HG03060 (cell line): ENCODE measurements at regions not wholly inside any gene's neighbourhood (a gene's known extent, or its start where the extent isn't known, plus 50 kb on each side); places are given as distances from the start of the nearest gene placed in this dataset.
"Not testable (repeated sequence)": the region's sequence is repeated elsewhere in the genome, so short reads cannot be mapped to it uniquely, and the experiment has no call there.

ENCODE experiments used
- ATAC-seq: cut with Tn5 transposase; IDR thresholded peaks from one replicate; pipeline ENCODE4 v1.9.1; 2021; ENCODE audit warnings: low read depth, moderate number of reproducible peaks; ENCODE audit not compliant: unreplicated experiment

DNA sequence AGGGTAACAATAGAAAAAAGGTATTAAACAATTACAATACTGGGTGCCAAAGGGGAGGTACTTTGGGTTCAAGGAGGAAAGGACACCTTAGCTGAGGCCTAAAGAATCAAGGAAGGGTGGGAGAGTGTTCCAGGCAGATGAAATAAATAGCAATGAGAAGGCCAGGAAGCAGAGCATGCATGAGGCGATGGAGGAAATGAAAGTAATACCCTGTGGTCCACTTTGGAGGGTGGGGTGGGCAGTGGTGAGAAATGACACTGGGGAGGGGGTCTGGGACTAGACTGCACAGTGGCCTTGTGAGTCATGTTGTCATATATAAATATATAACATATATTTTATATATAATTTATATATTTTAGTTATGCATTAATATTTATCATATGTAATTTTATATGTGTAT, 55.9 kb downstream of the BHLHE40 start:
- no peak for ATAC-seq

DNA sequence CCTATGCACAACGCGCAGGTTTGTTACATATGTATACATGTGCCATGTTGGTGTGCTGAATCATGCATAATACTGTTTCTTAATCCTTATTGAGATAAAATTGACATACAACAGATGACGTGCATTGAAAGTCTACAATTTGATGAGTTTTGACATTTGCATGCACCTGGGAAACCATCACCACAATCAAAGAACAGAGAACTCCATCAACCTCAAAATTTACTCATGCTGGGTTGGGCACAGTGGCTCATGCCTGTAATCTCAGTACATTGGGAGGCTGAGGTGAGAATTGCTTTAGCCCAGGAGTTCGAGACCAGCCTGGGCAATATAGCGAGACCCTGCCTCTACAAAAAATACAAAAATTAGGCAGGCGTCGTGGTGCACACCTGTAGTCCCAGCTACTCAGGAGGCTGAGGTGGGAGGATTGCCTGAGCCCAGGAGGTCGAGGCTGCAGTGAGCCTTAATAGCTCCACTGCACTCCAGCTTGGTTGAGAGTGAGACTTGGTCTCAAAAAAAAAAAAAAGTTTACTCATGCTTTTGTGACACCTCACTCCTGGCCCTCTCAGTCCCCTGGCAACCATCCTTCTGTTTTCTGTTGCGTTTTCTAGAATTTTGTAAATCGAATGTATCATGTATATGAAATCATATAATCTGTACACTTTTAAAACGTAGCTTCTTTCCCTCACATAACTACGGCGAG, 56.6 kb downstream of the BHLHE40 start:
- no peak for ATAC-seq

DNA sequence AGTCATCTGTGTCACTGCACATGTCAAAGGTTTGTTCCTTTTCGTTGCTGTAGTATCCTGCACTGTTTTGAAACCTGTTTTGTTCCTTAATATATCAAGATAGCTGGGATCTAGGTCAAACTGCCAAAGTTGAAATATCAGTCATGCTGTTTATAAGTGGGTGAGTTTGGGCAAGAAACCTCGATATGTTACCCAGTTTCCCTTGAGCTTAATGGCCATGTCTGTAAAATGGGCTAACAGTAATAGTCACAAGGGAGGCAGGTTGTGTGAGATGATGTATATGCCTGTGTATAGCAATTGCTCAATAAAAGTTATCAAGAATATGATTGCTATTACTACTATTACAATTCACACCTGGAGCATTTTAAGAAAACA, 57.1 kb downstream of the BHLHE40 start:
- no peak for ATAC-seq

DNA sequence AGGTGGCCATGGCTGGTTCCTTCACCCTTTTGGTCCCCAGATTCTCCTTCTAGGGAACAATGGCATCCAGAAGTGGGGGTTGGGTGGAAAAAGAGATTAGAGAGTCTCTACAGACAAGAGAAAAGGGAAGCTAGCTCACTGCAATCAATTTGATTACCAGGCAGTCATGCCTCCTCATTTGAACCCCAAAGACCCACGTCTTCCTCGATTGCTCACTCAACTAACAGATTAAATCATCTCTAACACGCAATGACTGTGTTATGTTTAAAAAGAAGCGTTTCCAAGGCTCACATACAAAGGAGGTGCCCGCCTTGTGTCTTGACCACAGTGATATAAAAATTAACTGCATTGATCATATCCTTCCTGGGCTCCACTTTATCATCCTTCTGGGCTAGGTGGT, 57.6 kb downstream of the BHLHE40 start:
- no peak for ATAC-seq

DNA sequence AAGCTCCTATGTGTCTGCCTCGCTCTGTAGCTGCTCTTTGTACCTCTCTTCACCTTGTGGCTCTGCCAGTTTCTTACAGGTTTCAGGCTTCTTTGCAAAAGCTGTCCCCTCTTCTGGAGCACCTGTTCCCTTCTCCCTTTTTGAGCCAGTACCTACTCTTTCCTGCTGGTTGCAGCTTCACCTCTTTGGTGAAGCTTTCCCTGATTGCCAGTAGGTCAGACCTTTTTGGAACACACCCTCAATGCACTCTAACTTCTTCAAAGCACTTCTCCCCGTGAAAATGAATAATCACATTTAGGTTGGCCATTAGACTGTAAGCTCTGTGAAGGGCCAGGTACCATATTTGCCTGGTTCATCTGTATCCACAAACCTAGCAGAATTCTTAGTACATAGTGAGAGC, 60.3 kb downstream of the BHLHE40 start:
- ATAC-seq = no peak

DNA sequence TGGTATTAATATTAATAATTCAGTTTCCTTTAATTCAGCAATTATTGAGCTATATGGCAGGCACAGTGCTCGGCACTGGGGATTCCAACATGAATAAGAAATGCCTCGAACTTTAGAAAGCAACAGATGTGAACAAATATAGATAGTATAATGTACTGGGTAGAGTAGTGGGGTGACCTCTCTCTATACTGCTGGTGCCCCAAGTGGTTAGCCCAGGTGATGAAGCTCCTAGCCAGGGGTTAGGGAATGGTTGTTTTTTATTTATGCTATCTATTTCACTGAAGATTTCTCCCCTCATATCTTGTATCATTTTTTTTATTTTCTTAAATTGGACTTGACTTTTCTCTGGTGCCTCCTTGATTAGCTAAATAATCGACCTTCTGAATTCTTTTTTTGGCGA, 62.1 kb downstream of the BHLHE40 start:
- ATAC-seq = no peak

DNA sequence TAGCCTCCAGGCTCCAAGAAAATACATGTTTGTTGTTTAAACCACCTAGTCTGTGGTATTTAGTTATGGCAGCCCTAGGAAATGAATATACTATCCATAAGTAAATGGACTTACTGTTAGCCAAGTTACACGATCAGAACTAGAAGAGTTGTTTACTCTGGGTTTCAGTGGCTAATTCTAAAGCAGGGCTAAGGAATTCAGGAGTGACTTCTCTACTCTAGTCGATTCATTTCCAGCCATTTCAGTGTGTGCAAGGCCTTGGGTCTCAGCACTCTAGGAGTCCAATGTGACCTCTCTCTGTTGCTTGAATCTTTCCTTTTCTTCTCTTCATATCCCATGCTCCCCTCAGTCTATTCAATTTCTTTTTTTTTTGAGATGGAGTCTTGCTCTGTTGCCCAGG, 66.7 kb downstream of the BHLHE40 start:
- no peak for ATAC-seq

DNA sequence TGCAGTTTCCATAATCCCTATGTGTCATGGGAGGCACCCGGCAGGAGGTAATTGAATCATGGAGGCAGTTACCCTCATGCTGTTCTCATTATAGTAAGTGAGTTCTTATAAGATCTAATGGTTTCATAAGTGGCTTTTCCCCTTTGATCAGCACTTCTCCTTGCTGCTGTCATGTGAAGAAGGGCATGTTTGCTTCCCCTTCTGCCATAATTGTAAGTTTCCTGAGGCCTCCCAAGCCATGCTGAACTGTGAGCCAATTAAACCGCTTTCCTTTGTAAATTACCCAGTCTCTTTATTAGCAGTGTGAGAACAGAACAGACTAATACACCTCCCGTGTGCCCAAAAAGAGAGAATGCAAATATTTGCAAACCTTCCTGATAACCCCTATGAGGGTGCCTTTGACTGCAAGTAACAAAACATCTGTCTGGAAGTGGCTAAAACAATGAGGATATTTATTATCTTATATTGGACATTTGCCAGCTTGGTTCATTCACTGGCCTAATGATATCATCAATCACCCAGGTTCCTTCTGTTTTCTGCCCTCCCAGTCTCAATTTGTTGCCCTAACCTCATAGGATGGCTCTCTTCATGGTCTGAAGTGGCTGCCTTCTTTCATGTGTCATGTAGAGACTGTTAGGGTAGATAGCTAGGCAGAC, 68.7 kb downstream of the BHLHE40 start:
- no peak for ATAC-seq

DNA sequence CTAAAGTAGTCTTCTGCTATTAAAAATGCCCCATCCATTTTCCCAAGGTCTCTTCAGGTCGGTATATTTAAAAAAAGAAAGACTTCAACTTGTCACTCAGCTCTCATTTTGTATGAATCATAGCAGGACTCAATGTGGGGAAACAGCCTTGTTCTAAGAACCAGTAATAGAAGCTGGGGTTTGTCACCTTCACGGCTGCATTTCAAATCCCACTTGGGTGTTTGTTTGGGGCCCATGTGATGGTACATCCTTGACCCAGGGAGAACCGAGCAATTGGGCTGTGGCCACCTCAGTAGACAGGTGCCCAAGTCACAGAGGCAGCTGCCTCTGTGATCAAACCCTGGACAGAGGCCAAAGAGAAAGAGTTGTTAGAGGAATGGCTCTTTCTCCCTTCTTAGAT, 70.3 kb upstream of the ARL8B start:
- ATAC-seq = no peak

DNA sequence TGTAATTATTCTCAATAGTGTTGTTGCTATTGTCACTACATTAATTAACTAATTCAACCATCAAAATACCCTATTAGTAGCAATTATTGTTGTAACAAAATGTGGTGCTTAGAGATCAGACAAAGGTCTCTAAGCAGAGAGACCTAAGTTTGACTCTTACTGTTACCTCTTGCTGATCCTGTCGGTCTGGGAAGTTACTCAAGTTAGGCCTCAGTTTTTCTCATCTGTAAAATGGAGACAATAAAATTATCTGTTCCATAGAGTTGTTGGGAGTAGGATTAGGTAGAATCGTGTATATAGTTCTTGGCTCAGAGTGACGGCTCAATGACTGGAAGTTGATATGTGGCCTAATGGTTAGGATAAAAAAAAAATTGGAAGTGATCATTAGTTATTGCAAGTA, 69.8 kb upstream of the ARL8B start:
- no peak for ATAC-seq

DNA sequence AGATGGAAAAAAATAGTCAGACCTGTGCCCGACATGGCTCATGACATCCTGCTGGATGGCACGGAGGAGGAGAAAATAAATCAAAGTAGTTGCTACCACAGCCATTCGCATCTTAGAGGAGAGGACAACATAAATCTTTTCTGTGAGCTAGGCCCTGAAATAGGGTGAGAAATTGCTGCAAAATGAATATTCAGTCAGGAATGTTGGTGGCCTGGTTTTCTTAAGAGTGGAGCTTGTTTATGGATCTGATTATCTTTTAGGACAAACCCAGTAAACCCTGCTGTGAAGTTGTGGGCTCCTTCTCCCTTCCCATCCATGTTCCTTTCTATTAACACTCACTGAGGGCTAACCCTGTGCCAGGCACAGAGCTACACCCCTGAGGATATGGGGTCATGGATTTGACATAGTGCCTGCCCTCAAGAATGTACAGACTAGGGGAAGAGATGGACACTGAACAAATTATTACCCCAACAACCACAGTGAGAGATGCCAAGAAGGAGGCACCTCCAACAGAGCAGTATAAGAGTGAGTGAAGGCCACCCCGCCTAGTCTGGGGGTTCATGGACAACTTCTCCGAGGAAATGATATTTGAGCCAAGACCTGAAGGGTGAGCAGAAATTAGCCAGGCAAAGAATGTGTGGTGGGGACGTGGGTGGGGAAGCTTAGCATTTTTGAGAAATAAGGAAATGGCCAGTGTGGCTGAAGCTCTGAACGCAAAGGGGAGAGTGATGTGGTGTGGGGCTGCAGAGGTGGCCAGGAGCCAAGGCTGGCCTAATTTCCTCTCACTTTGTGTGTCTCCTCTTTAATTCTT, 68.9 kb upstream of the ARL8B start:
- ATAC-seq = no peak

DNA sequence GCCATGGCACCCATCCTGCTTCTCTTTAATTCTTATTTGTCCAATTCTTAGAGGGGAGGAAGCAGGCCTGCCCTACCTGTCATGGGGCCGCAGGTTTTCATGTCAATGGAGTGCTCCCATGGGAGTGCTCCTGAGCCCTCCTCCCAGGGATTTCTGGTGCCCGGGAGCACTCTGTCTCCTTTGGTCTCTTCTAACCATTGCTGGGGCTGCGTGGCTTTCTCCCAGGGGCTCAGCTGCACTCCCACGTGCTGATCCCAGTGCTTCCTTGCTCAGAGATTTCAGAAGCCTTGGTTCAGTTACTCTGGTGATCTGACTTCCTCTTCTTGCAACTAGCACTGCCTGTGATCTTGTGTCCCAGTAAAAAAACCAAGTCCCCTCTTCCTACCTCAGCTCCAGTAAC, 68.0 kb upstream of the ARL8B start:
- ATAC-seq = no peak

DNA sequence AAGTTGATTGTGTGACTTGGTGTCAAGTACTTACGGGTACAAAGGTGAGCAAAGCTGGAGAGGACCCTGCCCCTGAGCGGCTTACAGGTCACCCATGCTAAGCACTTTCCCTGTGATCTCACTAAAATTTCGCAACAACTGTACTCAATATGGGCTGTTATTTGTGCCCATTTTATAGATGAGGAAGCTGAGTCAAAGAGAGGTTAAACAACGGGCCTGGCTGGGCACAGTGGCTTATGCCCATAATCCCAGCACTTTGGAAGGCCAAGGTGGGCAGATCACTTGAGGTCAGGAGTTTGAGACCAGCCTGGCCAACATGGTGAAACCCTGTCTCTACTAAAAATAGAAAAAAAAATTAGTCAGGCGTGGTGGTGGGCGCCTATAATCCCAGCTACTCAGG, 67.5 kb upstream of the ARL8B start:
- ATAC-seq = not testable (repeated sequence)

DNA sequence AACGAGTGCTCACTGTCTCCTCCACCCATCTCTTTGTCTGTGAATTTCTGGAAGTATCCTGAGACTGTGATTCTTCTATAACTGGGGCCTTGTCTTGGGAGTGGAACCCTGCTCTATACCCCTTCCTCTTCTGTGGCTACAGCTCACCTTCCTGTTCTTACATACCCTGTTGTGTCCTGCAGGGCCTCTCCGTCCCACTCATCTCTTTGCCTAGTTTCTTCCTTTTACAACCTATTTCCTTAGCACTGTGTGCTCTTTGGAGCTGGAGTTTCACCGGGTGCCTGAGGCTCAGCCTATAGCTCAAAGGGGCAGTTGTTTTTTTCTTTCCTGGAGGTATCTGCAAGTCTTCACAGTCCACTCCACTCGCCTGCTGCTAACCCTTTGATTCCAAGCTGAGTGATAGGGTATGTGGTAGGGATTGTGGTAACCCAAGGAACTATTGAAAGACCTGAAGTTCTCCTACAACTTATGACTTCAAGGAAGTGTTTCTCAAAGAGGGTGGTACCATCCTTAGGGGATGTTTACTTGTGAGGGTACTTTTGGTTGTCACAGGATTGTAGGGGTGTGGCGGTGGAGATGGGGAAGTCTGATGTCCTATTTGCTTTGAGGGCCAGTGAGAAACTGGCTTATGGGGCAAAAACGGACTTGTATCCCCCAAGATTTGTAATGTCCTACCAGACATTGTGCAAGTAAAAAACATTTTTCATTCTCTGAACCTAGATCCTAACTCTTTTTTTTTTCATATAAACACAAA, 66.6 kb upstream of the ARL8B start:
- no peak for ATAC-seq

DNA sequence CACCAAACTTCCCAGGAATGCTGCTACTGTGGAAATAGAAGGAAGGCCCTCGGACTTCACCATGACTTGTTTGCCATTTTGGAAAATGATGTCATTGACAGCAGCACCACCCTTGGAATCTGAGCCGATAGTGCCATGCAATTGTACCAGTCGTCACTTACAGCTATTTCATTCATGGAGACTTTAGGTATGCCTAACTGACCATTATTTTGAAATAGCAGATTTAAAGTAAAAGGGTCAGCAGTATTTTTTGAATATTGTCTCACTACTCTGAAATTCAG, 66.0 kb upstream of the ARL8B start:
- ATAC-seq = no peak

DNA sequence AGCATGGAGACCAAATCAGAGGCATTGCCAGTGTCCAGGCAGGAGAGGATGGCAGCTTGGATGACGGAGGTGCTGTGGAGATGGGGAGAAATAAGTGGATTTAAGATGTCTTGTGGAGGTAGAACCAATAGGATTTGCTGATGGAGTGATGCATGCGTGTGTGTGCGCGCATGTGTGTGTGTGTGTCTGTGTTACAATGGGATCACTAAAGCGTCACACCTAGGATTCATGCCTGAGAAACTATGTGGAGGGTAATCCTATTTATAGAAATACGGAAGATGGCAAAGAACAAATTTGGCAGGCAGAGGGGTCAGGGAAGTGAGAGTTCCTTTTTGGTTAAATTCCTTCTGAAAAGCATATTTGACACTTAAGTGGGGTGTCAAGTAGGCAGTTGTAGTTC, 64.8 kb upstream of the ARL8B start:
- ATAC-seq = no peak

DNA sequence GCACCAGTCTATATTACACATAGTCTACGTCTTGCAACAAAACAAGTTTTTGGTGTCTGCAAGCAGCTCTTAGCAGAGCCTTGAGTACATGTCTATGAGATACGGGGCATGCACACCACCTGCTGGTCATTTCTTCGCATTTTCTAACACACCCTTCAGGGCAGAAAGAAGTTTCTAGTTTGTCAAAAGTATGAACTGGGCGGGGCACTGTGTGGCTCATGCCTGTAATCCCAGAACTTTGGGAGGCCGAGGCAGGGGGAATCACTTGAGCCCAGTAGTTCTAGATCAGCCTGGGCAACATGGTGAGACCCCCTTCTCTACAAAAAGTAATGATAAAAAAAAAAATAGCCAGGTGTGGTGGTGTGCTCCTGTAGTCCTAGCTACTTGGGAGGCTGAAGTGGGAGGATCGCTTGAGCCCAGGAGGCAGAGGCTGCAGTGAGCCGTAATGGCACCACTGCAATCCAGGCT, 64.2 kb upstream of the ARL8B start:
- peak; percentile 90 for ATAC-seq

DNA sequence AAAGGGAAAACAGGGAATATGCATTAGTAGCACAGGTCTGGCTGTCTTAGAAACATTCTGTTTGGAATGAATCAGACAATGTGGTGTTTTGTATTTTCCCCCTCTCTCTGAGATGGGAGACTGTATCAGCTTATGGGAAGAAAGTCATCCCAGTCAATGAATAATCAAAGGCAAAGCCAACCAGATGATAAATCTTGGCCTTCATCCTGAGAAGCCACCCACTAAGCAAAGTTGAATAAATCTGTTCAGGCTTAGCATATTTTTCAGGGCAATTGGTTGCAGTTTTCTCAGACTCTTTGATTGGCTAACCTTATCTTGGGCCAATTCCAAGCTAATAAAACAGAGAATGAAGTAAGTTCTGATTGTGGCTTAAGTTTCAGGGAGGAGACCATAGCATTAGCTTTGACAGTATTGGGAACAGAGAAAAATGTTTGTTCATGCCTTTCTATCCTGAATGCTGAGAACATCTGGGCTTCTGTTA, 63.6 kb upstream of the ARL8B start:
- no peak for ATAC-seq

DNA sequence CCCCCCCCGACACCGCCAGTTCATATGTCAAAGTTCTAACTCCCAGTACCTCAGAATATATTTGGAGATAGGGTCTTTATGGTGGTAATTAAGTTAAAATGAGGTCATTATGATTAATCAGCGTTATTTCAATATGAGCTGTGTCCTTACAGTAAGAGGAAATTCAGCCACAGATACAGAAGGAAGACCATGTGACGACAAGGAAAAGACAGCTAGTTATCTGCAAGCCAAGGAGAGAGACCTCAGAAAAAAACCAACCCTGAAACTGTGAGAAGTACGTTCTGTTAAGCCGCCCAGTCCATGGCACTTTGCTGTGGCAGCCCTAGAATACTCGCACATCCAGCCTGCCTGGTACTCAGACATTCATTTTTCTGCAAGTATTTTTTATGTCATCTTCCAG, 62.3 kb upstream of the ARL8B start:
- ATAC-seq = no peak

DNA sequence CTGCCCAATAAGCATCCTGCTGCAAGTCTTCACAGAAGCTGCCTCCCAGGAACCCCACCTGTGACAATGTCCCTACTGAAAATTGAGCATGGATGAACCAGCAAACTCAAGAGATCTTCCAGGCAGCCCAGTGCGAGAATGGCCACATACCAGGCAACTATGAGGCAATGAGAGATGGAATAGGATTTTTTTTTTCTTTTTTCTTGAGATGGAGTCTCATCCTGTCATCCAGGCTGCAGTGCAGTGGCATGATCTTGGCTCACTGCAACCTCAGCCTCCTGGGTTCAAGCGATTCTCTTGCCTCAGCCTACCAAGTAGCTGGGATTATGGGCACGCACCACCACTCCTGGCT, 60.9 kb upstream of the ARL8B start:
- no peak for ATAC-seq

DNA sequence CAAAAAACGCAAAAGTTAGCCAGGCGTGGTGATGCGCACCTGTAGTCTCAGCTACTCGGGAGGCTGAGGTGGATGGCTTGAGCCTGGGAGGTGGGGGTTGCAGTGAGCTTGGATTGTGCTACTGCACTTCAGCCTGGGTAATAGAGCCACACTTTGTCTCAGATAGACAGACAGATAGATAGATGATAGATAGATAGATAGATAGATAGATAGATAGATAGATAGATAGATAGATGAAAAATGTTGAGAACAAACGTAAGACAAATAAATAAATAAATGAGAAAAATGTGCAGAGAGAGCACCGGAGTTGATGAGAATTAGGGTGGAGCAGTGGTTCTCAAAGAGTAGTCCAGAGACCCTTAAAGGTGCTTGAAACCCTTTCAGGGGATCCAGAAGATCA, 58.4 kb upstream of the ARL8B start:
- no peak for ATAC-seq
